ENCODE measurements at regions not wholly inside any gene's neighbourhood (a gene's known extent, or its start where the extent isn't known, plus 50 kb on each side); places are given as distances from the start of the nearest gene placed in this dataset.
"Not testable (repeated sequence)": the region's sequence is repeated elsewhere in the genome, so short reads cannot be mapped to it uniquely, and the experiment has no call there.

DNA sequence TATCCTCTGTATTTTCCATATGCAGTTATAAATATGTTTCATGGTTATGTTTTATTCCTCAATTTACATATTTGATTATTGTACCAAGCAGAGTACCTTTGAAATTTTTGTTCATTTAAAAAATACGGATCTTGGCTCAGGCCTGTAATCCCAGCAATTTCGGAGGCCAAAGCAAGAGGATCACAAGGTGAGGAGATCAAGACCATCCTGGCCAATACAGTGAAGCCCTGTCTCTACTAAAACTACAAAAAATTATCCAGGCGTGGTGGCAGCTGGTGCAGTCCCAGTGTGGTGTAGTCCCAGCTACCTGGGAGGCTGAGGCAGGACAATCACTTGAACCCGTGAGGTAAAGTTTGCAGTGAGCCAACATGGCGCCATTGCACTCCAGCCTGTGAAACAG, 251.2 kb upstream of the TPTE start:
- DNase-seq (ENCODE audit: low read depth): not testable (repeated sequence)

- DNase-seq (ENCODE audit: low read depth): not testable (repeated sequence)
Observed at GRCh38 chr21:10271666-10272207, 249.6 kb upstream of the TPTE start.

- no peak for DNase-seq (ENCODE audit: low read depth)
Observed at GRCh38 chr21:10272216-10272615, 249.2 kb upstream of the TPTE start.

DNA sequence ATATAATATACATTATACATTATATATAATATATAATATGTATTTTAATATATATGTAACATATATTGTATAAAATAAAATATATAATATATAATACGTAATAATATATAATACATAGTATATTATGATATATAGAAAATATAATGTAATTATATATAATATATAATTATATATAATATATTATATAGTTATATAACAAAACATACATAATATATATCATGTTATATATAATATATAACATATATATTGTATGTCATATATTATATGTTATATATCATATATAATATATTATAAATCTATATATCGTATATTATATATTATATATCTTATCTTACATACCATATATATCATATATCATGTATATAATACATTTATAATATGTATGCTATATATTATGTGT, 248.2 kb upstream of the TPTE start:
- DNase-seq (ENCODE audit: low read depth): no peak

- peak; percentile 0 for DNase-seq (ENCODE audit: low read depth)
Observed at GRCh38 chr21:10273794-10274338, 247.5 kb upstream of the TPTE start.
